ENCODE measurements at regions not wholly inside any gene's neighbourhood (a gene's known extent, or its start where the extent isn't known, plus 50 kb on each side); places are given as distances from the start of the nearest gene placed in this dataset.

GRCh38 chr13:21980049-21980448, 309.2 kb downstream of the FGF9 start:
- intact Hi-C loops (cut with micrococcal nuclease): no loop called here
- ATAC-seq: no peak
- DNase-seq: no peak

GRCh38 chr13:21984156-21984555, 313.3 kb downstream of the FGF9 start:
- no peak for DNase-seq
- intact Hi-C loops (cut with micrococcal nuclease): no loop called here
- ATAC-seq: no peak

DNA sequence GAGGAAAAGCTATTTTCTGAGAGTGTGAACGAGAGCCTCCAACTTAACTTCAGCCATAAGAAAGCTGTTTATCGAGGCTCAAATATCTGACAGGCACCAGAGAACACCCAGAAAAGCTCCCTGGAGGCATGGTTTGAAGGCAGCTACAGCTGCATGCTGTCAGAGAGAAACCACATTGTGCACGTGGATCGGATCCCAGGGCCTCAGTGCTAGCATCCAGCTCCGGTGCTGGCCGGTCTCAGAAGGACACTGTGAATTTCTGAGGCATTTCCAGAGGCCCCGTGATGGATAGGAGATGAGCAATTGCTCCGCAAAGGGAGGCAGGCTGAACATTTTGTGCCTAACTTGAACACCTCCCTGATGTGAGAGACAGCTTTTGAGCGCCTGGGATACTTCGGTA, 315.7 kb downstream of the FGF9 start:
- ATAC-seq: peak; percentile 99
- intact Hi-C loops (cut with micrococcal nuclease): no loop called here
- peak; percentile 79 for DNase-seq

- intact Hi-C loops (cut with micrococcal nuclease): no loop called here
- DNase-seq: no peak
- no peak for ATAC-seq
These were observed 316.9 kb downstream of the FGF9 start for GRCh38 chr13:21987793-21988192.

- DNase-seq (no peak), ATAC-seq (no peak)
- intact Hi-C loops (cut with micrococcal nuclease): no loop called here
These were observed 317.8 kb downstream of the FGF9 start for GRCh38 chr13:21988624-21989023.

GRCh38 chr13:21996049-21996448, 325.2 kb downstream of the FGF9 start:
- intact Hi-C loops (cut with micrococcal nuclease): no loop called here
- no peak for ATAC-seq
- DNase-seq: no peak

DNA sequence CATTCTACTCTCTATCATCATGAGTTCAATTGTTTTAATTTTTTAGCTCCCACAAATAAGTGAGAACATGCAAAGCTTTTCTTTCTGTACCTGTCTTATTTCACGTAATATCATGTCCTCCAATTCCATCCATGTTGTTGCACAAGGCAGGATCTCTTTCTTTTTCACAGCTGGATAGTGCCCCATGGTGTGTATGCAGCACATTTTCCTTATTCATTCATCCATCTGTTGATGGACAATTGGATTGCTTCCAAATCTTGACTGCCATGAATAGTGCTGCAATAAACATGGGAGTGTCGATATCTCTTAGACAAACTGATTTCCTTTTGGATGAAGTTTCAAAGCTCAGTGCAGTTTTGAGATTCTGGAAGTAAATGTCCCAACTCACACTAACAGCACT, 326.9 kb downstream of the FGF9 start:
- intact Hi-C loops (cut with micrococcal nuclease): no loop called here
- no peak for ATAC-seq
- no peak for DNase-seq

- ATAC-seq (no peak), DNase-seq (no peak)
- intact Hi-C loops (cut with micrococcal nuclease): no loop called here
These were observed 327.6 kb downstream of the FGF9 start for GRCh38 chr13:21998279-21998990.

DNA sequence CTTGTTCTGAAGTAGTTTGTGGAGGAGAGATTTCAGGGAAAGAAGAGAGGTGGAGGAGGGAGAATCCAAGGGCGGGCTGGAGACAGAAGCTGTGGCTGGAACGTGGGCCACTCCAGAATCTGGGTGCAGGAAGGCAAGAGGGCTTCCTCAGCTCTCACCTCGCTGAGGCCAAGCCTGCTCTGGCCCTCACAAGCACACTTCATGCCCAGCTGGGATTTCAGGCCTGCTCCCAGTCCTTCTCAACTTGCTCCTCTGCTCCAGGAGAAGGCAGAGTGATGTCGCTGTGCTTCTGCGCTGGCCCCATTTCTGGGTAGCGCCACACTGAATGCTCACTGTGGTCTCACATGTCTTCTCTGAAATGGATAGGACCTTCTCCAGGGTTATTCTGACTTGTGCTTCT, 328.8 kb downstream of the FGF9 start:
- intact Hi-C loops (cut with micrococcal nuclease): no loop called here
- no peak for DNase-seq
- ATAC-seq: no peak

DNA sequence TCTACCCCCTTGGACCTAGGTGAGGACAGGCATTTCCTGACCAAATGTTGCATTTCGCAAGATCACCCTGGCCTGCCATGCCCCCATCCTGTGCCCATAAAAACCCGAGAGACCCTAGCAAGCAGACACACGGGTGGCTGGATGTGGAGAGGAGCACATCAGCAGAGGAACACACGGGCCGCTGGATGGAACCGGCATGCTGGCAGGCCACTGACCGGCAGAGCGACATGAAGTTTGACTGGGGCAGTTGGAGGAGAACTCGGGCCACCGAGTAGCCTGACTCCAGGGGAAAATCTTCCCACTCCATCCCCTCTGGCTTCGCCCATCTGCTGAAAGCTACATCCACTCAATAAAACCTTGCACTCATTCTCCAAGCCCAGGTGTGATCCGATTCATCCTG, 329.3 kb downstream of the FGF9 start:
- ATAC-seq (no peak), DNase-seq (no peak)
- intact Hi-C loops (cut with micrococcal nuclease): no loop called here

DNA sequence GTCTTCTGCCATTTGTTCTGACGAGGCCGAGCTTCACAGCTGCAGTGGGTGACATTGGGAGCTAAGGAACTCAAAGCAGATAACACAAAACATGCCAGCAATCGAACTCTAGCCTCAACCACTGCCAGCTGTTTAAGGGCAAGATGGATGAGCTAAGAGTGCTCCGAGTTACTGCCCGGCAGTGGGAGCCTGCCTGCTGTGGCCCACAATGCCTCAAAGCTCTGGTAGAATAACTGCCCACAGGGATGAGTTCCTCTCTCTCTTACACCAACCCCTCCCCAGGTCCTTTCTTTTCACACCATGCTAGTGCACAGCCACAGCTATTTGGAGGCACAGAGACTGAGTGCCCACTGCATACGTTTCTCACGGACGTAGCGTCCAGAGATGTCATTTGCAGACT, 330.5 kb downstream of the FGF9 start:
- ATAC-seq: no peak
- no peak for DNase-seq
- intact Hi-C loops (cut with micrococcal nuclease): no loop called here

GRCh38 chr13:22002893-22003292, 332.0 kb downstream of the FGF9 start:
- ATAC-seq (no peak), DNase-seq (no peak)
- intact Hi-C loops (cut with micrococcal nuclease): no loop called here

- intact Hi-C loops (cut with micrococcal nuclease): no loop called here
- no peak for DNase-seq
- peak; percentile 63 for ATAC-seq
These were observed 338.6 kb downstream of the FGF9 start for GRCh38 chr13:22009500-22009899.

GRCh38 chr13:22009937-22010336, 339.1 kb downstream of the FGF9 start:
- DNase-seq (no peak), ATAC-seq (no peak)
- intact Hi-C loops (cut with micrococcal nuclease): no loop called here

GRCh38 chr13:22012686-22013085, 341.8 kb downstream of the FGF9 start:
- no peak for ATAC-seq
- intact Hi-C loops (cut with micrococcal nuclease): no loop called here
- DNase-seq: no peak

DNA sequence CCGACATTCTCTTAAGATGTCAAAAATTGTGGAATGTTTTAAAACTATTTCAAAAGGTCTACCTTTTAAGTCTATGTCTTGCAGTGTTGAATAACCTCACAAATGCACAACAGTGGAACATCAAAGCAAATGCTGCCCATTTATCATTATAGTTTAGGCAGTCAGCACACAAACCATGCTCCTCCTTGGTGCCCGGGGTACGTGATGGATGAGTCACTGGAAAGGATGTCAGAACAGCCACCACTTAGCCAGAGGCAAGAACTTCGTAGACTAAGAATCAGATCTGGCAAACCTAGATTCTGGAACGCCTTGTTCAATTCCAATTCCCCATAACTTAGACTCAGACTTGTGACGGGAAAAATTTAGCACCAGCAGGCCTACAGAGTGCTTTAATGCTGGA, 343.6 kb downstream of the FGF9 start:
- intact Hi-C loops (cut with micrococcal nuclease): no loop called here
- DNase-seq (no peak), ATAC-seq (no peak)

- no peak for ATAC-seq
- no peak for DNase-seq
- intact Hi-C loops (cut with micrococcal nuclease): no loop called here
These were observed 346.4 kb downstream of the FGF9 start for GRCh38 chr13:22017226-22017625.

DNA sequence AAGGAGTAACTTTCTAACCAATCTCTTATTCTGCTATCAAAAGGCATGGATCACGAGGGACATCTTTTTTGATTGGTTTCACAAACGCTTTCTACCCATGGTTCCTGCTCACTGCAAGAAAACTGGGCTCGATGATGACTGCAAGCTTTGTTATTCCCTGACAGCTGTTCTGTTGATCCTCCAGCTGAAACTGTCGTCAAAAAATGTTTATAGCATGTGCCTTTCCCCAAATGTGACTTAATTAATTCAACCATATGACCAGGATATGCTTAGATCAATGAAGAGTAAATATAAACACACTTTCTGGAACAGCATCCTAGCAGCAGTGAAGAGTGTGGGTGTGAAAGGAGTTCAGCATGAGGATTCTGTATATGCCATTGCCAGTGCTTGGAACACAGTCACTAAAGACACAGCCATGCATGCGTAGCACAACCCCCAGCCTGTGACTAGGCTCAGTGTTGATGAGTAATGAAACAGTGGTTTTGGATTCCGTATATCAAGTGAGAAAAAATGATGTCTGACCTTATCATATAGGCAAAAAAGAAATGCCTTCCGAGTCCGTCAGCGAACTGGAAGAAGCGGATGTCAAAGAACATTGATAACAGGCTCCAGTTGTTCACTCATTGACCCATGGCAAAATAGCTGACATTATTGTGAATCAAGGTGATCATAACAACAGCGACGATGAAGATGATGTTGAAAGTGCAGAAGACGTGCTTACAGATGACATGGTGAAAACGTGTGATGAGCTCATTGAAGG, 347.4 kb downstream of the FGF9 start:
- DNase-seq (no peak), ATAC-seq (no peak)
- intact Hi-C loops (cut with micrococcal nuclease): no loop called here

- DNase-seq (no peak), ATAC-seq (no peak)
- intact Hi-C loops (cut with micrococcal nuclease): no loop called here
These were observed 347.9 kb downstream of the FGF9 start for GRCh38 chr13:22018836-22019210.

DNA sequence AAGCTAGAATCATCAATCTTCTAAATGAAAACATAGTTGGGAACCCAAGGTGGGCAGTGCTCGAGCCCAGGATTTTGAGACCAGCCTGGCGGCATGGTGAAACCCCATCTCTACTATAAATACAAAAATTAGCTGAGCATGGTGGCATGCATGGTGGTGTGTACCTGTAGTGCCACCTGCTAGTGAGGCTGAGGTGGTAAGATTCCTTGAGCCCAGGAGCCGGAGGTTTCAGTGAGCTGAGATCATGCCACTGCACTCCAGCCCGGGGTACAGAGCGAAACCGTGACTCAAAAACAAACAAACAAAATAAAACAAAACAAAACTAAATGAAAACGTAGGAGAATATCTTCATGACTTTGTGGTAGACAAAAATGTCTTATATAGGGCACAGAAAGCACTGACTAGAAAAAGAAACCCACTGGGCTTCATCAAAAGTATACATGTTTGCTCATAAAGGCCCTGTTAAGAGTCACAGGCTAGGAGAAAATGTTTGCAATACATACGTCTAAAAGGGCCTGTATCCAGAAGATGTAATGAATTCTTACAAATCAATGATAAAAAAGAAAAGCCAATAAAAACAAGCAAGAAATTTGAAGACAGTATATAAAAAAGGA, 353.6 kb downstream of the FGF9 start:
- ATAC-seq (no peak), DNase-seq (no peak)
- intact Hi-C loops (cut with micrococcal nuclease): no loop called here

DNA sequence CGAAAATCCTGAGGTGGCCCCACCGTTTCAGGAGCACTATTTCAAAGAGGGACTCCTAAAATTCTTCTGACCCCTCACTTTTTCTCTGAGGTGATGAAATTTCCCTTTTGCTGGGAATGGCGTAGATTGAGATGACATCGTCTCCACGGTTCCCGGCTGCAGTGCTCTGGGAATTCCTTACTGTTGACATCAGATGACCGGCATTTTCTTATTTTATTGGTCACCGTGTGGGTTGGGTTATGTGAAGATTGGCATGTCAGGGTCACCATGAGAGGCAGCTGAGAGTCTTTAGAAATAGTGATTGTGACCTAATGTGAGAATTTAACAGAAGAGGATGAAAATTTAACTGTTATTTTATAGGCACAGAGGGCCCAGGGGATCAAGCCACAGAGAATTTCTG, 356.7 kb downstream of the FGF9 start:
- ATAC-seq (no peak), DNase-seq (no peak)
- intact Hi-C loops (cut with micrococcal nuclease): no loop called here

Data from left ventricle myocardium superior (tissue), 1 donor.